H1 (cell line): ENCODE measurements at regions not wholly inside any gene's neighbourhood (a gene's known extent, or its start where the extent isn't known, plus 50 kb on each side); places are given as distances from the start of the nearest gene placed in this dataset.

Source experiments
- CTCF ChIA-PET: fragments of 300-600 bp; sonication (Branson Sonifier 250); formaldehyde crosslinking; loops from one replicate; lab custom pipeline; 2021; ENCODE audit not compliant: partially characterized antibody; lab: Charles Lee
- POLR2A ChIA-PET: fragments of 300-600 bp; sonication (Branson Sonifier 250); formaldehyde crosslinking; loops from one replicate; lab custom pipeline; 2021; ENCODE audit warnings: inconsistent platforms; ENCODE audit not compliant: partially characterized antibody; lab: Charles Lee
- DNase-seq, 2 experiments: peaks; one replicate each; pipeline versions ENCODE4 v3.0.0 to v3.0.0-alpha.2; 2010 to 2022; ENCODE audit warnings: low spot score in 2 of 2, low read depth in 1 of 2, mixed read lengths in 1 of 2
- FAIRE-seq: peaks from 2 replicates; lab custom pipeline; 2011; peaks lifted over from hg19 to GRCh38; lab: Jason Lieb, UNC
- H2AFZ ChIP-seq: 2 replicates; pipeline ENCODE4 v1.8.1; 2012; ENCODE audit warnings: low read length, inconsistent platforms
- H2AK5ac ChIP-seq: 2 replicates; pipeline ENCODE4 v1.6.1; 2013; ENCODE audit warnings: low read depth, low read length
- H2BK120ac ChIP-seq: replicated peaks from 2 replicates; pipeline ENCODE3; 2013; ENCODE audit warnings: low read depth, low read length, inconsistent platforms
- H2BK12ac ChIP-seq: 2 replicates; pipeline ENCODE4 v1.6.1; 2013; ENCODE audit warnings: low read depth, low read length
- H2BK15ac ChIP-seq: 2 replicates; pipeline ENCODE4 v1.6.1; 2013; ENCODE audit warnings: low read length
- H2BK20ac ChIP-seq: 2 replicates; pipeline ENCODE4 v1.6.1; 2013; ENCODE audit warnings: low read length
- H2BK5ac ChIP-seq: 2 replicates; pipeline ENCODE4 v1.6.1; 2013; ENCODE audit warnings: low read depth, low read length
- H3K14ac ChIP-seq: 2 replicates; pipeline ENCODE4 v1.6.1; 2013; ENCODE audit warnings: inconsistent platforms; ENCODE audit not compliant: insufficient read length
- H3K18ac ChIP-seq: 2 replicates; pipeline ENCODE4 v1.6.1; 2013; ENCODE audit warnings: low read length; ENCODE audit errors: extremely low read depth
- H3K23ac ChIP-seq: 2 replicates; pipeline ENCODE4 v1.6.1; 2013; ENCODE audit warnings: inconsistent platforms; ENCODE audit not compliant: insufficient read length
- H3K23me2 ChIP-seq: 2 replicates; pipeline ENCODE4 v1.6.1; 2013; ENCODE audit warnings: low read depth, low read length
- H3K27ac ChIP-seq: 2 replicates; pipeline ENCODE4 v1.6.1; 2011; ENCODE audit warnings: low read depth, low read length, inconsistent platforms
- H3K27me3 ChIP-seq, 4 experiments: replicated peaks in 1 of 4; 1 replicate in 1 of 4; 2 replicates in 3 of 4; pipeline versions ENCODE4 v1.6.1 to v1.8.1; 2011 to 2013; ENCODE audit warnings: low read length in 3 of 4, mild to moderate bottlenecking in 3 of 4, inconsistent platforms in 2 of 4, mixed read lengths in 2 of 4, moderate library complexity in 1 of 4; ENCODE audit not compliant: control insufficient read depth in 3 of 4, insufficient read depth in 3 of 4; ENCODE audit errors: extremely low read depth in 1 of 4
- H3K36me3 ChIP-seq, 4 experiments: 2 replicates each; pipeline versions ENCODE4 v1.6.1 to v1.8.1; 2011 to 2013; ENCODE audit warnings: mild to moderate bottlenecking in 4 of 4, low read length in 3 of 4, moderate library complexity in 2 of 4, control low read depth in 1 of 4, inconsistent platforms in 1 of 4; ENCODE audit not compliant: insufficient read depth in 4 of 4, control insufficient read depth in 2 of 4
- H3K4ac ChIP-seq: replicated peaks from 2 replicates; pipeline ENCODE3; 2013; ENCODE audit warnings: low read length, low read depth, mixed read lengths, inconsistent platforms; ENCODE audit not compliant: insufficient read length
- H3K4me1 ChIP-seq, 4 experiments: replicated peaks in 1 of 4; 1 replicate in 1 of 4; 2 replicates in 3 of 4; pipeline versions ENCODE4 v1.6.1 to v1.8.1; 2011 to 2013; ENCODE audit warnings: low read length in 3 of 4, inconsistent platforms in 2 of 4, mixed read lengths in 1 of 4; ENCODE audit not compliant: insufficient read depth in 4 of 4, control insufficient read depth in 3 of 4
- H3K4me2 ChIP-seq, 2 experiments: 2 replicates each; pipeline versions ENCODE4 v1.6.1 to v1.8.1; 2011 to 2013; ENCODE audit warnings: low read depth in 2 of 2, low read length in 2 of 2, control low read depth in 1 of 2, inconsistent platforms in 1 of 2, mild to moderate bottlenecking in 1 of 2; ENCODE audit not compliant: insufficient read depth in 1 of 2
- H3K4me3 ChIP-seq, 4 experiments: fragments of 200-600, 300-600 bp in 1 of 4; sonication (generic), shearing (Covaris generic), sonication (Bioruptor Twin) in 1 of 4; 2 replicates each; pipeline versions ENCODE4 v1.5.1 to v1.8.1; 2011 to 2016; ENCODE audit warnings: low read length in 4 of 4, low read depth in 3 of 4, control low read depth in 2 of 4, inconsistent platforms in 2 of 4, mild to moderate bottlenecking in 2 of 4, mixed read lengths in 1 of 4, moderate library complexity in 1 of 4; ENCODE audit not compliant: insufficient read depth in 2 of 4; ENCODE audit errors: extremely low read depth in 1 of 4
- H3K56ac ChIP-seq: replicated peaks from 2 replicates; pipeline ENCODE3; 2013; ENCODE audit warnings: low read depth, mild to moderate bottlenecking, mixed read lengths, low read length, inconsistent platforms; ENCODE audit not compliant: insufficient read length
- H3K79me1 ChIP-seq: 2 replicates; pipeline ENCODE4 v1.6.1; 2013; ENCODE audit warnings: low read depth, low read length, control low read depth
- H3K79me2 ChIP-seq, 2 experiments: 2 replicates each; pipeline versions ENCODE4 v1.6.1 to v1.8.1; 2012 to 2013; ENCODE audit warnings: low read length in 2 of 2, mild to moderate bottlenecking in 2 of 2, inconsistent platforms in 1 of 2; ENCODE audit not compliant: insufficient read depth in 2 of 2, control insufficient read depth in 1 of 2
- H3K9ac ChIP-seq, 4 experiments: replicated peaks in 1 of 4; 1 replicate in 1 of 4; 2 replicates in 3 of 4; pipeline versions ENCODE4 v1.6.1 to v1.8.1; 2011 to 2013; ENCODE audit warnings: low read depth in 3 of 4, low read length in 3 of 4, control low read depth in 2 of 4, mild to moderate bottlenecking in 2 of 4, moderate library complexity in 2 of 4, inconsistent platforms in 1 of 4; ENCODE audit errors: extremely low read depth in 1 of 4
- H3K9me3 ChIP-seq, 2 experiments: 2 replicates each; pipeline versions ENCODE4 v1.6.1 to v1.8.1; 2012 to 2013; ENCODE audit warnings: mild to moderate bottlenecking in 2 of 2, moderate library complexity in 2 of 2, control low read depth in 1 of 2, inconsistent platforms in 1 of 2, low read depth in 1 of 2, low read length in 1 of 2, mixed read lengths in 1 of 2; ENCODE audit not compliant: insufficient read depth in 2 of 2
- H4K20me1 ChIP-seq, 2 experiments: replicated peaks in 1 of 2; 2 replicates each; pipeline versions ENCODE3 to v1.8.1; 2011 to 2013; ENCODE audit warnings: inconsistent platforms in 2 of 2, low read length in 2 of 2, mild to moderate bottlenecking in 1 of 2; ENCODE audit not compliant: insufficient read depth in 2 of 2, control insufficient read depth in 1 of 2
- H4K5ac ChIP-seq: 2 replicates; pipeline ENCODE4 v1.6.1; 2013; ENCODE audit warnings: low read length, low read depth, mixed read lengths, inconsistent platforms; ENCODE audit not compliant: insufficient read length
- H4K8ac ChIP-seq: 2 replicates; pipeline ENCODE4 v1.8.0; 2013; ENCODE audit warnings: mild to moderate bottlenecking, moderate library complexity, low read length, inconsistent platforms; ENCODE audit not compliant: insufficient read depth; ENCODE audit errors: extremely low read depth
- H4K91ac ChIP-seq: replicated peaks from 2 replicates; pipeline ENCODE3; 2013; ENCODE audit warnings: low read length, mixed read lengths, inconsistent platforms; ENCODE audit not compliant: insufficient read length
- CBX5 ChIP-seq: fragments of 300-800, 300-1000 bp; sonication (generic); IDR thresholded peaks from 2 replicates; pipeline ENCODE4 v1.7.1; 2016; ENCODE audit warnings: antibody characterized with exemption, low read length, low read depth
- EP300 ChIP-seq, 2 experiments: IDR thresholded peaks; 1 replicate in 1 of 2; 2 replicates in 1 of 2; pipeline ENCODE4 v1.6.1; 2011 to 2012; ENCODE audit warnings: low read depth in 2 of 2, low read length in 2 of 2, mild to moderate bottlenecking in 2 of 2, borderline replicate concordance in 1 of 2, inconsistent platforms in 1 of 2, moderate library complexity in 1 of 2
- FOSL1 ChIP-seq: IDR thresholded peaks from 2 replicates; pipeline ENCODE4 v1.6.1; 2011; ENCODE audit warnings: mild to moderate bottlenecking, low read depth, low read length, moderate library complexity; ENCODE audit not compliant: insufficient read depth
- HDAC2 ChIP-seq, 2 experiments: fragments of 300-600 bp in 1 of 2; sonication (generic) in 1 of 2; IDR thresholded peaks; 2 replicates each; pipeline ENCODE4 v1.6.1; 2011 to 2012; ENCODE audit warnings: low read depth in 2 of 2, low read length in 2 of 2, mild to moderate bottlenecking in 2 of 2, moderate library complexity in 2 of 2, borderline replicate concordance in 1 of 2, inconsistent platforms in 1 of 2
- PHF8 ChIP-seq: fragments of 200-600 bp; sonication (generic); conservative IDR thresholded peaks from 2 replicates; pipeline ENCODE4 v1.7.1; 2012; ENCODE audit warnings: low read depth, mild to moderate bottlenecking, inconsistent platforms, low read length, moderate library complexity
- SAP30 ChIP-seq: fragments of 300-600 bp; sonication (generic); IDR thresholded peaks from 2 replicates; pipeline ENCODE4 v1.7.1; 2012; ENCODE audit warnings: low read length, moderate library complexity, mild to moderate bottlenecking, inconsistent platforms; ENCODE audit not compliant: insufficient read depth, insufficient replicate concordance
- SP1 ChIP-seq: IDR thresholded peaks from 2 replicates; pipeline ENCODE4 v1.6.1; 2011; ENCODE audit warnings: low read depth, low read length
- SRF ChIP-seq: IDR thresholded peaks from 2 replicates; pipeline ENCODE4 v1.6.1; 2011; ENCODE audit warnings: mild to moderate bottlenecking, low read depth, low read length, moderate library complexity
- TAF7 ChIP-seq: optimal IDR thresholded peaks from 2 replicates; pipeline ENCODE3; 2011; ENCODE audit warnings: low read depth, mild to moderate bottlenecking, inconsistent platforms, low read length, moderate library complexity, borderline replicate concordance
- TEAD4 ChIP-seq: IDR thresholded peaks from 2 replicates; pipeline ENCODE4 v1.6.1; 2012; ENCODE audit warnings: low read depth, low read length, inconsistent platforms, mixed read lengths
- YY1 ChIP-seq: IDR thresholded peaks from 2 replicates; pipeline ENCODE4 v1.6.1; 2011; ENCODE audit warnings: low read depth, mild to moderate bottlenecking, low read length
- ZNF274 ChIP-seq: IDR thresholded peaks from 2 replicates; pipeline ENCODE4 v1.7.0; 2012; ENCODE audit warnings: low read length, borderline replicate concordance; ENCODE audit errors: extremely low read depth
- WGBS, 2 experiments: shearing (Covaris generic) in 1 of 2; methylation state at CpG; one replicate each; pipeline versions ENCODE4 v1.1.6 to v1.1.7; 2013 to 2015; ENCODE audit warnings: low lambda C conversion rate in 2 of 2, mixed read lengths in 2 of 2, inconsistent platforms in 1 of 2, low coverage in 1 of 2, missing lambda C conversion rate in 1 of 2; ENCODE audit not compliant: insufficient replicate concordance in 2 of 2, insufficient coverage in 1 of 2, insufficient read length in 1 of 2; ENCODE audit errors: extremely low coverage in 1 of 2, missing lambda C conversion rate in 1 of 2; 5-methylcytosine and 5-hydroxymethylcytosine counted together

GRCh38 chr11:30698425-30698824 lies 112.3 kb upstream of the MPPED2 start:
- TF ChIP-seq SAP30 (no peak), SP1 (no peak), ZNF274 (no peak), YY1 (no peak), HDAC2 (IDR thresholded peaks at IDR 0.05; ENCODE audit: borderline replicate concordance in 1 of 2, low read depth in 2 of 2, low read length in 2 of 2) (no peak), SRF (no peak), CBX5 (no peak), TAF7 (no peak), PHF8 (no peak), TEAD4 (no peak), FOSL1 (no peak), EP300 (IDR thresholded peaks at IDR 0.05; ENCODE audit: borderline replicate concordance in 1 of 2, low read depth in 2 of 2, low read length in 2 of 2) (no peak)
- CTCF ChIA-PET: no interaction called here

More at GRCh38 chr11:30698425-30698824, 112.3 kb upstream of the MPPED2 start:
- Histone ChIP-seq H2AFZ (no peak overlapping the region), H2BK15ac (no peak overlapping the region), H3K9ac (no peak overlapping the region), H3K27me3 (no peaks in the 10 kb centered on the region), H3K56ac (no peak overlapping the region), H3K4me1 (no peaks in the 10 kb centered on the region), H3K27ac (no peak overlapping the region), H3K9me3 (no peaks in the 10 kb centered on the region), H3K14ac (no peak overlapping the region), H3K18ac (no peak overlapping the region), H2BK12ac (no peak overlapping the region), H3K79me1 (no peaks in the 10 kb centered on the region), H3K4me3 (no peak overlapping the region), H3K4me2 (no peak overlapping the region), H3K23ac (no peak overlapping the region), H2BK5ac (no peak overlapping the region), H3K4ac (no peak overlapping the region), H3K36me3 (no peaks in the 10 kb centered on the region), H4K20me1 (no peaks in the 10 kb centered on the region), H2BK120ac (no peak overlapping the region), H3K23me2 (no peaks in the 10 kb centered on the region; the same call in 1 of the 2 replicates), H3K79me2 (no peaks in the 10 kb centered on the region), H4K91ac (no peak overlapping the region), H2BK20ac (no peak overlapping the region), H2AK5ac (no peak overlapping the region), H4K5ac (no peak overlapping the region), H4K8ac (no peak overlapping the region)
- POLR2A ChIA-PET: no interaction called here
- DNase-seq: no peak
- no peak for FAIRE-seq
- WGBS, 2 experiments: 94% methylated on average over 2 of the region's 2 CpGs; no CpG with 5 or more reads in 1 of the 2 experiments
